ENCODE measurements at regions not wholly inside any gene's neighbourhood (a gene's known extent, or its start where the extent isn't known, plus 50 kb on each side); places are given as distances from the start of the nearest gene placed in this dataset.

DNA sequence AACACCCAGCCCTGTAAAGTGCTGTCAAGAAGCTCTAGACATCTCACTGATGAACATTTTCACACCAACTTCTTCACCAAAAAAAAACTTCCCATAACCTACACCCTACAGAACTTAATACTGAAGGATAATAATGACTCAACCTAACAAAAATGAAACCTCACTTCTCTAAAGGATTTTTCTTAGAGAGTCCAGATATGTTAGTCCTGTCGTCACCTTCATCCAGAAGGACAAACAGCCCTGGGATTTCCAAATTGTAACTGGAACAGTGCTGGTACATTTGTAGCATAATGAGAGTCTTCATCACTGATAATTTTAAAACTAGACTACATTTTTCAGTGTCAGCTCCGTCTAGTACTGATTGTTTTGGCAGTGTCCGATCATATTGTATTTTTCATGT, 528.6 kb upstream of the CELF2 start:
- TF ChIP-seq, protein P1, sequence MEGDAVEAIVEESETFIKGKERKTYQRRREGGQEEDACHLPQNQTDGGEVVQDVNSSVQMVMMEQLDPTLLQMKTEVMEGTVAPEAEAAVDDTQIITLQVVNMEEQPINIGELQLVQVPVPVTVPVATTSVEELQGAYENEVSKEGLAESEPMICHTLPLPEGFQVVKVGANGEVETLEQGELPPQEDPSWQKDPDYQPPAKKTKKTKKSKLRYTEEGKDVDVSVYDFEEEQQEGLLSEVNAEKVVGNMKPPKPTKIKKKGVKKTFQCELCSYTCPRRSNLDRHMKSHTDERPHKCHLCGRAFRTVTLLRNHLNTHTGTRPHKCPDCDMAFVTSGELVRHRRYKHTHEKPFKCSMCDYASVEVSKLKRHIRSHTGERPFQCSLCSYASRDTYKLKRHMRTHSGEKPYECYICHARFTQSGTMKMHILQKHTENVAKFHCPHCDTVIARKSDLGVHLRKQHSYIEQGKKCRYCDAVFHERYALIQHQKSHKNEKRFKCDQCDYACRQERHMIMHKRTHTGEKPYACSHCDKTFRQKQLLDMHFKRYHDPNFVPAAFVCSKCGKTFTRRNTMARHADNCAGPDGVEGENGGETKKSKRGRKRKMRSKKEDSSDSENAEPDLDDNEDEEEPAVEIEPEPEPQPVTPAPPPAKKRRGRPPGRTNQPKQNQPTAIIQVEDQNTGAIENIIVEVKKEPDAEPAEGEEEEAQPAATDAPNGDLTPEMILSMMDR (IDR thresholded peaks at IDR 0.05 in 2 of 3, conservative IDR thresholded peaks at IDR 0.05 in 1 of 3; ENCODE audit: control insufficient read depth in 2 of 3, extremely low read depth in 1 of 3, insufficient read depth in 1 of 3, low read depth in 3 of 3, low read length in 3 of 3), result no peak
- TF ChIP-seq, protein P2, sequence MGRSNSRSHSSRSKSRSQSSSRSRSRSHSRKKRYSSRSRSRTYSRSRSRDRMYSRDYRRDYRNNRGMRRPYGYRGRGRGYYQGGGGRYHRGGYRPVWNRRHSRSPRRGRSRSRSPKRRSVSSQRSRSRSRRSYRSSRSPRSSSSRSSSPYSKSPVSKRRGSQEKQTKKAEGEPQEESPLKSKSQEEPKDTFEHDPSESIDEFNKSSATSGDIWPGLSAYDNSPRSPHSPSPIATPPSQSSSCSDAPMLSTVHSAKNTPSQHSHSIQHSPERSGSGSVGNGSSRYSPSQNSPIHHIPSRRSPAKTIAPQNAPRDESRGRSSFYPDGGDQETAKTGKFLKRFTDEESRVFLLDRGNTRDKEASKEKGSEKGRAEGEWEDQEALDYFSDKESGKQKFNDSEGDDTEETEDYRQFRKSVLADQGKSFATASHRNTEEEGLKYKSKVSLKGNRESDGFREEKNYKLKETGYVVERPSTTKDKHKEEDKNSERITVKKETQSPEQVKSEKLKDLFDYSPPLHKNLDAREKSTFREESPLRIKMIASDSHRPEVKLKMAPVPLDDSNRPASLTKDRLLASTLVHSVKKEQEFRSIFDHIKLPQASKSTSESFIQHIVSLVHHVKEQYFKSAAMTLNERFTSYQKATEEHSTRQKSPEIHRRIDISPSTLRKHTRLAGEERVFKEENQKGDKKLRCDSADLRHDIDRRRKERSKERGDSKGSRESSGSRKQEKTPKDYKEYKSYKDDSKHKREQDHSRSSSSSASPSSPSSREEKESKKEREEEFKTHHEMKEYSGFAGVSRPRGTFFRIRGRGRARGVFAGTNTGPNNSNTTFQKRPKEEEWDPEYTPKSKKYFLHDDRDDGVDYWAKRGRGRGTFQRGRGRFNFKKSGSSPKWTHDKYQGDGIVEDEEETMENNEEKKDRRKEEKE (IDR thresholded peaks at IDR 0.05), result no peak
- no peak for TF ChIP-seq ATF2 (IDR thresholded peaks at IDR 0.05; ENCODE audit: low read length)
